Endothelial cell (in vitro differentiated cells): ENCODE measurements at regions not wholly inside any gene's neighbourhood (a gene's known extent, or its start where the extent isn't known, plus 50 kb on each side); places are given as distances from the start of the nearest gene placed in this dataset.

Source experiments
- DNase-seq: peaks from one replicate; pipeline ENCODE4 v3.0.0; 2021; ENCODE audit warnings: low spot score
- H3K27ac Mint-ChIP-seq: one replicate; pipeline ENCODE4 v1.8.0; 2021; ENCODE audit warnings: mixed read lengths, inconsistent platforms; ENCODE audit not compliant: unreplicated experiment
- H3K27me3 Mint-ChIP-seq: one replicate; pipeline ENCODE4 v1.8.0; 2021; ENCODE audit warnings: mild to moderate bottlenecking, moderate library complexity, mixed read lengths, inconsistent platforms; ENCODE audit not compliant: unreplicated experiment
- H3K36me3 Mint-ChIP-seq: one replicate; pipeline ENCODE4 v1.8.0; 2021; ENCODE audit warnings: mild to moderate bottlenecking, low read depth, mixed read lengths, inconsistent platforms; ENCODE audit not compliant: unreplicated experiment
- H3K4me1 Mint-ChIP-seq: one replicate; pipeline ENCODE4 v1.8.0; 2021; ENCODE audit warnings: mild to moderate bottlenecking, mixed read lengths, inconsistent platforms; ENCODE audit not compliant: unreplicated experiment
- H3K4me3 Mint-ChIP-seq: one replicate; pipeline ENCODE4 v1.8.0; 2021; ENCODE audit warnings: mild to moderate bottlenecking, mixed read lengths, inconsistent platforms; ENCODE audit not compliant: unreplicated experiment
- H3K9me3 Mint-ChIP-seq: one replicate; pipeline ENCODE4 v1.8.0; 2021; ENCODE audit warnings: mixed read lengths, inconsistent platforms; ENCODE audit not compliant: unreplicated experiment
- CTCF ChIP-seq: fragments of 200-600 bp; sonication (generic); IDR thresholded peaks from one replicate; pipeline ENCODE4 v1.5.0; 2021; ENCODE audit warnings: antibody characterized with exemption; ENCODE audit not compliant: unreplicated experiment

- H3K4me3 Mint-ChIP-seq = no peak overlapping the region
- H3K36me3 Mint-ChIP-seq = no peaks in the 10 kb centered on the region
- no peak overlapping the region for H3K27ac Mint-ChIP-seq
- no peak for TF ChIP-seq CTCF
- no peaks in the 10 kb centered on the region for H3K4me1 Mint-ChIP-seq
- no peak for DNase-seq
- H3K9me3 Mint-ChIP-seq = no peaks in the 10 kb centered on the region
- H3K27me3 Mint-ChIP-seq = no peaks in the 10 kb centered on the region
Measured at GRCh38 chr3:35322070-35322469, 317.3 kb upstream of the ARPP21 start.

DNA sequence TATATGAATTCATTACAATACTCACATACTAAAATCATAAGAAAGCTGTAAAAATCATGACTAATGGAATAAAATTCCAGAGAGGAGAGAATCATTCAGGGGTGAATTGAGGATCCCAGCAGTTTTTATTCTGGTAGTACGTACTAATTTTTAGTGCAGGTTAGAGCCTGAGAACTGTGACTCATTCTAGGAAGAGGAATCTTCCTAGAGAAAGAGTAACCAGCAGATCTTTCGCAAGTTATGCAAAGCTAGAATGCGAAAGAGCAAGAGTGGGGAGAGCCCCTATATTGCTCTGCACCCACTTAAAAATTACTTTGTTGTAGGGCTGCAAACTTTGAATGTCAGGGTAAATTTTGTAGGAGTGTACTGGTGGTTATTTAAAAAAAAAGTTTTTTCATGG lies 303.6 kb upstream of the ARPP21 start:
- Mint-ChIP-seq H3K36me3 (no peaks in the 10 kb centered on the region), H3K9me3 (no peaks in the 10 kb centered on the region), H3K4me1 (no peaks in the 10 kb centered on the region), H3K27me3 (no peaks in the 10 kb centered on the region), H3K4me3 (no peak overlapping the region), H3K27ac (no peak overlapping the region)
- TF ChIP-seq CTCF = no peak
- no peak for DNase-seq

DNA sequence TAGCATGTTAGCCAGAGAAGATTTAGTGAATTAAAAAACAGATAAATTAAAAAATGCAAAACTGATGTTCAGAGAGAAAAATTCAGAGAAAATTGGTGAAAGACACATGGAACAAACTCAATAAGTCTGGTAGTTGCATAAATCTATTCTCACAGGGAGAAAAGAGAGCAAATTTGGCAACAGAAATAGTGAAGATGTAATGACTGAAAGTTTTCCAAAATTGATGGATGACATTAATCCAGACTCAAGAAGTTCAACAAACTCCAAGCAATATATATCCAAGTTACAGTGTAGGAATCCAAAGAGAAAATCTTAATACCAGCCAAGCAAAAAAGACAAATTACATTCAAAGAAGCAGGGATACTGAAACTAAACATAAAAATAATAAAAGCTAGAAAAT lies 302.7 kb upstream of the ARPP21 start:
- Mint-ChIP-seq H3K36me3 (no peaks in the 10 kb centered on the region), H3K27me3 (no peaks in the 10 kb centered on the region), H3K4me1 (no peaks in the 10 kb centered on the region), H3K27ac (no peak overlapping the region), H3K4me3 (no peak overlapping the region), H3K9me3 (no peaks in the 10 kb centered on the region)
- TF ChIP-seq CTCF = no peak
- DNase-seq = no peak

- DNase-seq = no peak
- no peak overlapping the region for H3K4me3 Mint-ChIP-seq
- H3K27me3 Mint-ChIP-seq = no peaks in the 10 kb centered on the region
- H3K9me3 Mint-ChIP-seq = no peaks in the 10 kb centered on the region
- no peak overlapping the region for H3K27ac Mint-ChIP-seq
- no peak for TF ChIP-seq CTCF
- H3K36me3 Mint-ChIP-seq = no peaks in the 10 kb centered on the region
- no peaks in the 10 kb centered on the region for H3K4me1 Mint-ChIP-seq
Measured at GRCh38 chr3:35338186-35338585, 301.1 kb upstream of the ARPP21 start.

- no peak for TF ChIP-seq CTCF
- Mint-ChIP-seq H3K4me1 (peaks cover 10% of the 10 kb centered on the region), H3K36me3 (no peaks in the 10 kb centered on the region), H3K27me3 (no peaks in the 10 kb centered on the region), H3K9me3 (no peaks in the 10 kb centered on the region), H3K4me3 (no peak overlapping the region), H3K27ac (no peak overlapping the region)
- DNase-seq = no peak
Measured at GRCh38 chr3:35380196-35380595, 259.1 kb upstream of the ARPP21 start.
